Keratinocyte (primary cell): ENCODE measurements at regions not wholly inside any gene's neighbourhood (a gene's known extent, or its start where the extent isn't known, plus 50 kb on each side); places are given as distances from the start of the nearest gene placed in this dataset.

Experiments
- DNase-seq: peaks from one replicate; pipeline ENCODE4 v3.0.0-alpha.2; 2011; ENCODE audit warnings: low read depth, missing footprints, low spot score
- FAIRE-seq: peaks from 2 replicates; lab custom pipeline; 2011; peaks lifted over from hg19 to GRCh38; lab: Jason Lieb, UNC
- H2AFZ ChIP-seq: 2 replicates; pipeline ENCODE4 v1.6.0; 2012; ENCODE audit warnings: low read length, control low read depth, inconsistent platforms; ENCODE audit not compliant: control insufficient read depth
- H3K27ac ChIP-seq: 2 replicates; pipeline ENCODE4 v1.5.1; 2011; ENCODE audit warnings: low read length; ENCODE audit not compliant: control insufficient read depth, insufficient read depth
- H3K27me3 ChIP-seq: 3 replicates; pipeline ENCODE4 v1.6.0; 2011; ENCODE audit warnings: low read length; ENCODE audit not compliant: control insufficient read depth, insufficient read depth; ENCODE audit errors: extremely low read depth
- H3K36me3 ChIP-seq, 2 experiments: 2 replicates in 1 of 2; 3 replicates in 1 of 2; pipeline ENCODE4 v1.5.1; 2011; ENCODE audit warnings: low read length in 2 of 2, mild to moderate bottlenecking in 1 of 2; ENCODE audit not compliant: control insufficient read depth in 2 of 2, insufficient read depth in 2 of 2; ENCODE audit errors: extremely low read depth in 1 of 2
- H3K4me1 ChIP-seq: 3 replicates; pipeline ENCODE4 v1.5.1; 2011; ENCODE audit warnings: low read length; ENCODE audit not compliant: control insufficient read depth, insufficient read depth; ENCODE audit errors: extremely low read depth
- H3K4me2 ChIP-seq: 3 replicates; pipeline ENCODE4 v1.6.0; 2011; ENCODE audit warnings: low read depth, low read length; ENCODE audit not compliant: control insufficient read depth, insufficient read depth; ENCODE audit errors: extremely low read depth
- H3K4me3 ChIP-seq, 3 experiments: fragments of 200-600 bp in 1 of 3; sonication (generic) in 1 of 3; 2 replicates in 2 of 3; 3 replicates in 1 of 3; pipeline ENCODE4 v1.5.1; 2011 to 2016; ENCODE audit warnings: low read length in 3 of 3, mild to moderate bottlenecking in 3 of 3, control low read depth in 2 of 3, inconsistent platforms in 1 of 3, low read depth in 1 of 3, mixed read lengths in 1 of 3, mixed run types in 1 of 3, moderate library complexity in 1 of 3; ENCODE audit not compliant: control insufficient read depth in 2 of 3, insufficient read depth in 2 of 3; ENCODE audit errors: extremely low read depth in 1 of 3
- H3K79me2 ChIP-seq: 2 replicates; pipeline ENCODE4 v1.6.0; 2012; ENCODE audit warnings: low read length; ENCODE audit not compliant: control insufficient read depth, insufficient read depth
- H3K9ac ChIP-seq: 3 replicates; pipeline ENCODE4 v1.6.0; 2011; ENCODE audit warnings: low read length; ENCODE audit not compliant: control insufficient read depth, insufficient read depth; ENCODE audit errors: extremely low read depth
- H3K9me1 ChIP-seq: 3 replicates; pipeline ENCODE4 v1.6.0; 2011; ENCODE audit warnings: low read length; ENCODE audit not compliant: control insufficient read depth, insufficient read depth; ENCODE audit errors: extremely low read depth
- H3K9me3 ChIP-seq: 2 replicates; pipeline ENCODE4 v1.5.1; 2012; ENCODE audit warnings: low read depth, low read length; ENCODE audit not compliant: control insufficient read depth
- H4K20me1 ChIP-seq: 3 replicates; pipeline ENCODE4 v1.6.0; 2011; ENCODE audit warnings: low read length; ENCODE audit not compliant: control insufficient read depth, insufficient read depth; ENCODE audit errors: extremely low read depth
- EZH2 ChIP-seq: IDR thresholded peaks from one replicate; pipeline ENCODE4 v1.6.1; 2012; ENCODE audit warnings: inconsistent platforms, mild to moderate bottlenecking, low read length, moderate library complexity
- dilution Hi-C: fragments of 300-500 bp; cut with MboI; formaldehyde crosslinking; loops from one replicate; pipeline ENCODE4 v1.7.0; 2020; ENCODE audit warnings: low sequenced_read_pairs; ENCODE audit not compliant: extremely low pct_ligation_motif_present
- TF ChIP-seq, protein P1 (sequence below), 3 experiments: IDR thresholded peaks in 1 of 3; conservative IDR thresholded peaks in 1 of 3; optimal IDR thresholded peaks in 1 of 3; 2 replicates in 2 of 3; 3 replicates in 1 of 3; pipeline versions ENCODE3 to v1.5.1; 2011; ENCODE audit warnings: low read length in 3 of 3, mild to moderate bottlenecking in 3 of 3, moderate library complexity in 2 of 3, control low read depth in 1 of 3, inconsistent platforms in 1 of 3; ENCODE audit not compliant: insufficient read depth in 2 of 3; ENCODE audit errors: extremely low read depth in 1 of 3

DNA sequence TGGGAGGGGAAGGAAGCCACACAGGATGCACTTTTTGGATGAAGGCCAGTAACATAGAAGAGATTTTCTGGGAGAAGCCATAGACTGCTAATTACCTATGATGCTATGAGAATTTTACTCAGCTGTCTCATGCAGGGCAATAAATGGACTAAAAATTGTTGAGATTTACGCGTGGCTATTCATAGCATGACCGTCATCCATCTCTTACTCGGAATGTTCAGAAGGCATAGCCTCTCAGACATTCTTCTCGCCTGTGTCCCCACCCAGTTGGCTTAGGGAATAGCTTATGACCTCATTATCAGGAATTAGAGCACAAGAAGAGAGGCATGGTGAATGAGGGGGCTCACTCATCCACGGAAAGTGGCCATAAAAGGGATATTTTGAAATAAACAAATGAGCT lies 107.9 kb upstream of the ATP10A start:
- TF ChIP-seq, protein P1, sequence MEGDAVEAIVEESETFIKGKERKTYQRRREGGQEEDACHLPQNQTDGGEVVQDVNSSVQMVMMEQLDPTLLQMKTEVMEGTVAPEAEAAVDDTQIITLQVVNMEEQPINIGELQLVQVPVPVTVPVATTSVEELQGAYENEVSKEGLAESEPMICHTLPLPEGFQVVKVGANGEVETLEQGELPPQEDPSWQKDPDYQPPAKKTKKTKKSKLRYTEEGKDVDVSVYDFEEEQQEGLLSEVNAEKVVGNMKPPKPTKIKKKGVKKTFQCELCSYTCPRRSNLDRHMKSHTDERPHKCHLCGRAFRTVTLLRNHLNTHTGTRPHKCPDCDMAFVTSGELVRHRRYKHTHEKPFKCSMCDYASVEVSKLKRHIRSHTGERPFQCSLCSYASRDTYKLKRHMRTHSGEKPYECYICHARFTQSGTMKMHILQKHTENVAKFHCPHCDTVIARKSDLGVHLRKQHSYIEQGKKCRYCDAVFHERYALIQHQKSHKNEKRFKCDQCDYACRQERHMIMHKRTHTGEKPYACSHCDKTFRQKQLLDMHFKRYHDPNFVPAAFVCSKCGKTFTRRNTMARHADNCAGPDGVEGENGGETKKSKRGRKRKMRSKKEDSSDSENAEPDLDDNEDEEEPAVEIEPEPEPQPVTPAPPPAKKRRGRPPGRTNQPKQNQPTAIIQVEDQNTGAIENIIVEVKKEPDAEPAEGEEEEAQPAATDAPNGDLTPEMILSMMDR (optimal IDR thresholded peaks at IDR 0.05 in 1 of 3, IDR thresholded peaks at IDR 0.05 in 1 of 3, conservative IDR thresholded peaks at IDR 0.05 in 1 of 3; ENCODE audit: extremely low read depth in 1 of 3, insufficient read depth in 2 of 3, low read length in 3 of 3) = no peak
- no peak for TF ChIP-seq EZH2
- Histone ChIP-seq H3K4me1 (no peaks in the 10 kb centered on the region), H3K9me1 (no peaks in the 10 kb centered on the region), H3K4me2 (no peak overlapping the region), H3K79me2 (no peaks in the 10 kb centered on the region), H4K20me1 (no peaks in the 10 kb centered on the region), H2AFZ (no peak overlapping the region), H3K9ac (no peak overlapping the region), H3K9me3 (peaks cover 2% of the 10 kb centered on the region), H3K27ac (no peak overlapping the region), H3K36me3 (no peaks in the 10 kb centered on the region), H3K27me3 (no peaks in the 10 kb centered on the region), H3K4me3 (no peak overlapping the region)
- no peak for DNase-seq
- dilution Hi-C loops = no loop called here
- FAIRE-seq = no peak

DNA sequence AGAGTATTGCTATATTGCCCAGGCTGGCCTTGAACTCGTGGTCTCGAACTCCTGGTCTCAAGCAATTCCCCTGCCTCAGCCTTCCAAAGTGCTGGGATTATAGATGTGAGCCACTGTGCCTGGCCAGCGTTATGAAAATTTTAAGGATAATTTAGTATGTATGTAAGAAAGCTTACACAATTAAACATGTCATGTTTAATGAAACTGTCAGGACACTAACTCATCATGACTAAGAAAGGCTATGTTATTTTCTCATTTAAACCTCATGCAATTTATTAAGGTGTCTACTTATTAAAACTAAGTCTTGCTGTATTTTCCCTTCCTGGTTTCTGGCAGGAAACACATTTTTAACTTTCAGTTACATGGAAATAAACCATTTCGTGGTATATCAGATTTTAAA lies 106.8 kb upstream of the ATP10A start:
- no peaks in the 10 kb centered on the region for H3K79me2 ChIP-seq
- dilution Hi-C loops = no loop called here
- H3K9me3 ChIP-seq = peaks cover 2% of the 10 kb centered on the region
- no peaks in the 10 kb centered on the region for H3K36me3 ChIP-seq
- no peaks in the 10 kb centered on the region for H3K27me3 ChIP-seq
- TF ChIP-seq, protein P1 (optimal IDR thresholded peaks at IDR 0.05 in 1 of 3, IDR thresholded peaks at IDR 0.05 in 1 of 3, conservative IDR thresholded peaks at IDR 0.05 in 1 of 3; ENCODE audit: extremely low read depth in 1 of 3, insufficient read depth in 2 of 3, low read length in 3 of 3) = no peak
- no peak for TF ChIP-seq EZH2
- H4K20me1 ChIP-seq = no peaks in the 10 kb centered on the region
- no peak overlapping the region for H2AFZ ChIP-seq
- DNase-seq (no peak), FAIRE-seq (no peak)
- no peak overlapping the region for H3K27ac ChIP-seq
- no peak overlapping the region for H3K9ac ChIP-seq
- H3K4me2 ChIP-seq = no peak overlapping the region
- no peaks in the 10 kb centered on the region for H3K9me1 ChIP-seq
- H3K4me1 ChIP-seq = no peaks in the 10 kb centered on the region
- H3K4me3 ChIP-seq = no peak overlapping the region
